IgD-negative memory B cell (primary cell): ENCODE measurements at regions not wholly inside any gene's neighbourhood (a gene's known extent, or its start where the extent isn't known, plus 50 kb on each side); places are given as distances from the start of the nearest gene placed in this dataset.

Experiments used
- H3K27ac Mint-ChIP-seq, 3 donors: one replicate each; pipeline ENCODE4 v1.8.0; 2020 to 2022; ENCODE audit warnings: mild to moderate bottlenecking in 3 of 3, mixed read lengths in 3 of 3, moderate library complexity in 1 of 3
- H3K27me3 Mint-ChIP-seq: one replicate; pipeline ENCODE4 v1.8.0; 2021; ENCODE audit warnings: mixed read lengths
- H3K36me3 Mint-ChIP-seq: one replicate; pipeline ENCODE4 v1.8.0; 2020; ENCODE audit warnings: mild to moderate bottlenecking, mixed read lengths
- H3K4me1 Mint-ChIP-seq, 3 donors: one replicate each; pipeline ENCODE4 v1.8.0; 2020 to 2022; ENCODE audit warnings: mixed read lengths in 3 of 3, mild to moderate bottlenecking in 1 of 3
- H3K4me3 Mint-ChIP-seq, 4 donors: one replicate each; pipeline ENCODE4 v1.8.0; 2020 to 2022; ENCODE audit warnings: mild to moderate bottlenecking in 4 of 4, mixed read lengths in 4 of 4, moderate library complexity in 3 of 4
- H3K9me3 Mint-ChIP-seq, 3 donors: one replicate each; pipeline ENCODE4 v1.8.0; 2020 to 2021; ENCODE audit warnings: mixed read lengths in 3 of 3, mild to moderate bottlenecking in 1 of 3

DNA sequence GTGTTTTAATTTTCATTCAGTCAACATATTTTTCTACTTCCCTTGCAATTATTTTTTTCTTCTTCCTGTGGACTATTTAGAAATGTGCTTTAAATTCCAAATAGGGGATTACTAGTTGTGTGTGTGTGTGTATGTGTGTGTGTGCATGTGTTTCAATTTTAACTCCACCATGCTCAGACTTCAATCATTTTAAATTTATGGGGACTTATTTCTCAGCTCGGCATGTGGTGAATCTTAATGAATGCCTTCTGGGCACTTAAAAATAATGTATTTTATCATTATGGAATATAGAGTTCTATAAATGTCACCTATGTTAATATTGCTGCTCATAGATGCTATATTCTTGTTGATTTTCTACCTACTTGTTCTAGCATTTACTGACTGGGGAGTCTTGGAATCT lies 465.6 kb upstream of the PRKX start:
- peaks cover 0 to 1% (median 0%) of the 10 kb centered on the region in 3 donors for H3K4me1 Mint-ChIP-seq
- H3K9me3 Mint-ChIP-seq, result peaks cover 3 to 12% (median 4%) of the 10 kb centered on the region in 3 donors
- no peak overlapping the region for H3K27ac Mint-ChIP-seq
- no peaks in the 10 kb centered on the region for H3K36me3 Mint-ChIP-seq
- no peak overlapping the region for H3K4me3 Mint-ChIP-seq
- no peaks in the 10 kb centered on the region for H3K27me3 Mint-ChIP-seq

GRCh38 chrX:4175221-4175620 lies 461.8 kb upstream of the PRKX start:
- no peak overlapping the region for H3K27ac Mint-ChIP-seq
- no peak overlapping the region for H3K4me3 Mint-ChIP-seq
- no peaks in the 10 kb centered on the region for H3K4me1 Mint-ChIP-seq
- no peaks in the 10 kb centered on the region for H3K27me3 Mint-ChIP-seq
- no peaks in the 10 kb centered on the region for H3K36me3 Mint-ChIP-seq
- peaks cover 0 to 4% (median 0%) of the 10 kb centered on the region in 3 donors for H3K9me3 Mint-ChIP-seq

GRCh38 chrX:4173743-4174142 lies 460.3 kb upstream of the PRKX start:
- Mint-ChIP-seq H3K27ac (no peak overlapping the region), H3K27me3 (no peaks in the 10 kb centered on the region), H3K4me3 (no peak overlapping the region)

GRCh38 chrX:4151798-4152197 lies 438.3 kb upstream of the PRKX start:
- no peaks in the 10 kb centered on the region for H3K27me3 Mint-ChIP-seq
- H3K9me3 Mint-ChIP-seq, result peaks cover 0 to 13% (median 6%) of the 10 kb centered on the region in 3 donors
- H3K4me1 Mint-ChIP-seq, result no peaks in the 10 kb centered on the region
- no peaks in the 10 kb centered on the region for H3K36me3 Mint-ChIP-seq
- no peak overlapping the region for H3K27ac Mint-ChIP-seq
- no peak overlapping the region for H3K4me3 Mint-ChIP-seq

More at GRCh38 chrX:4173743-4174142, 460.3 kb upstream of the PRKX start:
- peaks cover 0 to 4% (median 2%) of the 10 kb centered on the region in 3 donors for H3K9me3 Mint-ChIP-seq
- no peaks in the 10 kb centered on the region for H3K4me1 Mint-ChIP-seq
- H3K36me3 Mint-ChIP-seq, result no peaks in the 10 kb centered on the region

DNA sequence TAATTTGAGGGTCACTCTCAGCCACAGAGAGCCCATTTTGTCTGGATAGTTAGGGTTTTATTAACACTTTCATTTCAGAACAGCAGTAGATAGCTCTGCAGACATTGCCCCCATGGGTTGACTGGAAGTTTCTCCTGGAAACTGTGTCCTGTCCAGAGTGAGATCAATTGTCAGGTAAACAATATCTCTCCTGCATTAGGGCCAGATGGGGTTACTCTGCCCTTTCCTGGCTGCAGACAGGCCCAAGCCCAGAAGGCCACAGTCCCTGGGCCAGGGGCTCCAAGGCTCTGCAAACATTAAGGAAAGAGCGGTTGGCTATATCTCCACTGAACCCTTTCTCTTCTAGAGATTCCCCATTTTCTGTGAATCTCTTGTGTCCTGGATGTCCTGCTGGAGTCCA lies 436.8 kb upstream of the PRKX start:
- Mint-ChIP-seq H3K27ac (no peak overlapping the region), H3K4me3 (no peak overlapping the region), H3K27me3 (no peaks in the 10 kb centered on the region), H3K9me3 (peaks cover 0 to 12% (median 6%) of the 10 kb centered on the region in 3 donors), H3K36me3 (no peaks in the 10 kb centered on the region), H3K4me1 (no peaks in the 10 kb centered on the region)

DNA sequence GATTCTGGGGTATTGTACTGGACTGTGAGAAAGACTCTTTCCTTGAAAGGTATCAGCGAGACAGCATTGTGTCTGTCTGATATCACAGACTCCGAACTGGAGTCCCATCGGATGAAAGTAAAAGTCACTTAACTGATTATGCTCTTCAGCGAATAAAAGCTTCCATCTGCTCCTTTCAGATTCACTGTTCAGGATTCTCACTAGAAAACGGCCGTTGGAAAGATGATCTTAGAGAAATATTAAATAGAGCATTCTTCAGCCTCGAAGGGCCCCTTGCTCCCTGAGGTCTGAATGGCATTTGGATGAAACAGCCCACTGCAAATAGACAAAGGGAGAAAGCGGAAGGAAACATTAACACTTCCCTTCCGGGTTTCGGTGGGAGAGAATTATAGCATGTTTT lies 416.2 kb upstream of the PRKX start:
- H3K4me1 Mint-ChIP-seq, result no peaks in the 10 kb centered on the region
- H3K36me3 Mint-ChIP-seq, result no peaks in the 10 kb centered on the region
- peaks cover 3 to 10% (median 3%) of the 10 kb centered on the region in 3 donors for H3K9me3 Mint-ChIP-seq
- H3K27ac Mint-ChIP-seq, result no peak overlapping the region
- H3K4me3 Mint-ChIP-seq, result no peak overlapping the region
- no peaks in the 10 kb centered on the region for H3K27me3 Mint-ChIP-seq

- Mint-ChIP-seq H3K4me3 (no peak overlapping the region), H3K4me1 (peaks cover 0 to 2% (median 0%) of the 10 kb centered on the region in 3 donors), H3K36me3 (peaks cover 1% of the 10 kb centered on the region), H3K27ac (no peak overlapping the region), H3K27me3 (no peaks in the 10 kb centered on the region), H3K9me3 (peaks cover 0 to 5% (median 4%) of the 10 kb centered on the region in 3 donors)
These were observed 405.4 kb upstream of the PRKX start for GRCh38 chrX:4118666-4119530.

DNA sequence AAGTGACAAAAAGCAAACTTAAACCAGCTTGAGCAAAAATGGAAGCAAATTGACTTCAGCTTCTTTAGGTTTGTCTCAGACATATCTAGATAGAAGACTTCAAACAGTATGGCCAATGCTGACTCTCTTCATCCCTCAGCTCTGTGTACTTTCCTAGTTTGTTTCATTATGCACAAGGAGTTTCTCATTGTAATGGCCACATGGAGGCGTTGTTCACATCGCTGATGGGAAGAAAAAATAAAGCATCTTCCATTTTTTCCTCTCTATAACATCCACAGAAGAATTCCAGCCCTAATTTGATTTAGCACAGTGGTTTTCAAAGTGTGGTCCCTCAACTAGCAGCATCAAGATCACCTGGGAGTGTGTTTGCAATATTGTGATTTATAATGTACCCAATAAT lies 397.5 kb upstream of the PRKX start:
- H3K4me1 Mint-ChIP-seq, result no peaks in the 10 kb centered on the region
- H3K27me3 Mint-ChIP-seq, result no peaks in the 10 kb centered on the region
- no peak overlapping the region for H3K27ac Mint-ChIP-seq
- H3K9me3 Mint-ChIP-seq, result peaks cover 6 to 11% (median 8%) of the 10 kb centered on the region in 3 donors
- no peak overlapping the region for H3K4me3 Mint-ChIP-seq
- no peaks in the 10 kb centered on the region for H3K36me3 Mint-ChIP-seq

DNA sequence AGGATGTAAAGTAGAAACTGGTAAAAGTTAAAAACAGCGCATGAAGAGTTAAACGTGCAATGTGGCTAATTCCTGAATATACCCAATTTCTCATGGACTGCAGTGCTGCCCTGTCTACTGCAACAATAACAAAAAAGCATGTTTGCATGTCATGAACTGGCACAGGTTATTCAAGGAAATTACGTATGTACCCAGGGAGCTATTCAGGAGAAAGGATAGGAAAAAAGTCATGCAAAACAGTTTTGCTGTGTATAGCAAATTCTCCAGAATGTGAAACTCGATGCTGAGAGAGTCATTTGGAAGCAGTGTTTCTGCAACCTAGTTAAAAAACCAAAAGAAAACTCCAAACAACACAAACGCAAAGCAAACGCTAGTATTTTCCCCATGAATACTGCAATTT lies 381.5 kb upstream of the PRKX start:
- Mint-ChIP-seq H3K9me3 (peaks cover 2 to 15% (median 5%) of the 10 kb centered on the region in 3 donors), H3K4me1 (no peaks in the 10 kb centered on the region), H3K27ac (no peak overlapping the region), H3K4me3 (no peak overlapping the region), H3K36me3 (no peaks in the 10 kb centered on the region), H3K27me3 (no peaks in the 10 kb centered on the region)

GRCh38 chrX:4091046-4091760 lies 377.8 kb upstream of the PRKX start:
- H3K4me3 Mint-ChIP-seq, result no peak overlapping the region
- H3K9me3 Mint-ChIP-seq, result peaks cover 0 to 7% (median 2%) of the 10 kb centered on the region in 3 donors
- no peaks in the 10 kb centered on the region for H3K4me1 Mint-ChIP-seq
- no peak overlapping the region for H3K27ac Mint-ChIP-seq
- no peaks in the 10 kb centered on the region for H3K36me3 Mint-ChIP-seq
- no peaks in the 10 kb centered on the region for H3K27me3 Mint-ChIP-seq

DNA sequence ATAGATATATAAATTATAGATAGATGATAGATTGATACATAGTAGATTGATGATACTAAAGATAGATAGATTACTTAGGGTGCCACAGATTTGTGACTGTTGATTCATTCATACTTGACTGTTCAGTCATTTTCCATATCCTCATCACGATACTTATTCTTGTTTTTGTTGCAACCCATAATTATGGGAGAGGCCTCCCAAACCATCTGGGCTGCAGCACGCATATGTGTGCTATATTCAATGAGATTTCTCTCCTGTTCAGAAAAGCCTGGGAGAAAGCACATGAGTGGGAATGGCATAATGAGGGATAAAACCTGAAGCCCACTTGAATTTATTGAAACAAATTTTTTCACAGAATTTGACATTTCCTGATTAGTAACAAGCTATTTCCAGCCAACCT lies 346.4 kb upstream of the PRKX start:
- H3K9me3 Mint-ChIP-seq, result peaks cover 0 to 4% (median 0%) of the 10 kb centered on the region in 3 donors
- H3K27me3 Mint-ChIP-seq, result no peaks in the 10 kb centered on the region
- no peaks in the 10 kb centered on the region for H3K4me1 Mint-ChIP-seq
- no peak overlapping the region for H3K4me3 Mint-ChIP-seq
- no peak overlapping the region for H3K27ac Mint-ChIP-seq
- no peaks in the 10 kb centered on the region for H3K36me3 Mint-ChIP-seq

DNA sequence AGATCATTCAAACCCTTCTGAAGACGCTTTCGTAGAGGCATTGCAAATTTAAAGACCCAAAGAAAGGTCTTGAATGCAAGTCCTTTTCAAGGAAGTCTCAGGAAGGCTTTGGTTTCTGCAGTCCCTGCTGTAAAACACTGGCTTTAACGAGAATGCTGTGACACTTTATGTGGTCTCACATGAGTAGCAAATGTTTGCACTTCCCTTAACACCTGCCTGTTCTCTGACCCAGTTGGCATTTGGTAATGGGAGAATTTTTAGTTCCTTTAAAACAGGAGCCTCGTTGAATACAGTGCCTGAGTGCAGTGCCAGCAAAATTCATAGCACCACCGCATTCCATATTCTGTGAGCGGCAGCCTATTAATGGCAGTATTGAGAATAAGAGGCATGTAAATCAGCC lies 330.5 kb upstream of the PRKX start:
- H3K4me1 Mint-ChIP-seq, result peaks cover 0 to 2% (median 0%) of the 10 kb centered on the region in 3 donors
- no peak overlapping the region for H3K4me3 Mint-ChIP-seq
- no peaks in the 10 kb centered on the region for H3K27me3 Mint-ChIP-seq
- H3K9me3 Mint-ChIP-seq, result peaks cover 4 to 8% (median 5%) of the 10 kb centered on the region in 3 donors
- H3K27ac Mint-ChIP-seq, result no peak overlapping the region
- H3K36me3 Mint-ChIP-seq, result no peaks in the 10 kb centered on the region

DNA sequence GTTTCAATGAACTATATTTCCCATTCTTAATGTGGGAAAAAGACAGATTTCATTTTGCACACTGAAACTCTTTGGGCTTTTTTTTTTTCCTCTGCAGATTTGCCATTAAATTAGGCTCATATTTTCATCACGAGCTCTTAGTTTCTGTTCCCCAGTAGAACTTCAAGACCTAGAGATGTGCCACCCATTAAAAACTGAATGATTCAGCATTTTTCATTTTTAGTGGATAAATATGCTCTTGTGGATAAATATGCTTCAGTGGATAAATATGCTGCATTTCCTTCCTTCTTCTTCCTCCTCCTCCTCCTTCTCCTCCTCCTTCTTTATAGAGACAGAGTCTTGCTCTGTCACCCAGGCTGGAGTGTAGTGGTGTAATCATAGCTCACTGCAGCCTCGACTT lies 322.4 kb upstream of the PRKX start:
- Mint-ChIP-seq H3K9me3 (peaks cover 0 to 9% (median 7%) of the 10 kb centered on the region in 3 donors), H3K36me3 (peaks cover 1% of the 10 kb centered on the region), H3K27ac (no peak overlapping the region), H3K4me1 (peaks cover 0 to 1% (median 0%) of the 10 kb centered on the region in 3 donors), H3K27me3 (no peaks in the 10 kb centered on the region), H3K4me3 (no peak overlapping the region)

DNA sequence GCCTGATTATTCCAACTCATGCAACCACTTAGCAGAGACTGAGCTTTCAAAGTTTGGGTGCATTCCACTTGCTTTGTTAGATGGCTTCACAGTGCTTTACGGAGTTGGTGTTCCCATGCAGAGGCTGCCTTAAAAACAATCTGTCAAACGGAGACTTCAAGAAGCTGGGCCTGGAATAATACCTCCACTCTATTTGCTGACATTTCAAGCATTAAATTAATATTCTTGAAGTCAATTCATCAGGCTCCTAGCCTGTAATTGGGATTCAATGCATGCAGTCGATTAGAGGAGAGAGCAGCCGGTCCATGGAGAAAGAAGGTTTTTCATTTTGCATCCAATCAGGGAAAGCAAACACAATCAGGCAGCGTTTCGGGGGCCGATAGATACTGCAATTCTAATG lies 314.7 kb upstream of the PRKX start:
- H3K27me3 Mint-ChIP-seq, result no peaks in the 10 kb centered on the region
- H3K4me3 Mint-ChIP-seq, result no peak overlapping the region
- peaks cover 1% of the 10 kb centered on the region for H3K36me3 Mint-ChIP-seq
- no peaks in the 10 kb centered on the region for H3K4me1 Mint-ChIP-seq
- no peak overlapping the region for H3K27ac Mint-ChIP-seq
- peaks cover 1 to 5% (median 3%) of the 10 kb centered on the region in 3 donors for H3K9me3 Mint-ChIP-seq

GRCh38 chrX:4005281-4005680 lies 291.8 kb upstream of the PRKX start:
- Mint-ChIP-seq H3K4me3 (no peak overlapping the region), H3K4me1 (no peaks in the 10 kb centered on the region), H3K36me3 (no peaks in the 10 kb centered on the region), H3K9me3 (peaks cover 0 to 9% (median 2%) of the 10 kb centered on the region in 3 donors), H3K27me3 (no peaks in the 10 kb centered on the region), H3K27ac (no peak overlapping the region)
